AG04450 (cell line): ENCODE measurements at regions not wholly inside any gene's neighbourhood (a gene's known extent, or its start where the extent isn't known, plus 50 kb on each side); places are given as distances from the start of the nearest gene placed in this dataset.

ENCODE experiments used
- CTCF ChIA-PET: fragments of 300-600, 350-600 bp; formaldehyde crosslinking; extraction: SDS; loops from one replicate; lab custom pipeline; 2022; ENCODE audit warnings: antibody characterized with exemption, inconsistent platforms; lab: Charles Lee
- POLR2A ChIA-PET: fragments of 350-600 bp; formaldehyde crosslinking; extraction: SDS; loops from one replicate; lab custom pipeline; 2021; ENCODE audit warnings: antibody characterized with exemption, inconsistent platforms; lab: Yijun Ruan, JAX
- DNase-seq: peaks from one replicate; pipeline ENCODE4 v3.0.0-alpha.2; 2011; ENCODE audit warnings: low read depth, low spot score
- H3K27ac ChIP-seq: one replicate; pipeline ENCODE4 v1.5.1; 2012; ENCODE audit warnings: low read depth, low read length, control low read depth
- H3K27me3 ChIP-seq: one replicate; pipeline ENCODE4 v1.6.0; 2012; ENCODE audit warnings: low read length; ENCODE audit not compliant: control insufficient read depth, insufficient read depth
- H3K4me3 ChIP-seq: 2 replicates; pipeline ENCODE4 v1.5.1; 2011; ENCODE audit warnings: mild to moderate bottlenecking, low read depth, low read length, control low read depth
- H3K9me3 ChIP-seq: 2 replicates; pipeline ENCODE4 v1.5.1; 2012; ENCODE audit warnings: low read length; ENCODE audit not compliant: control insufficient read depth, insufficient read depth
- CTCF ChIP-seq: IDR thresholded peaks from 2 replicates; pipeline ENCODE4 v1.5.1; 2011; ENCODE audit warnings: low read depth, low read length, control low read depth, inconsistent platforms

- no peak for DNase-seq
- no peak overlapping the region for H3K4me3 ChIP-seq
- H3K27ac ChIP-seq: no peak overlapping the region
- POLR2A ChIA-PET: no interaction called here
- no peaks in the 10 kb centered on the region for H3K27me3 ChIP-seq
- TF ChIP-seq CTCF: no peak
- H3K9me3 ChIP-seq: no peaks in the 10 kb centered on the region
- CTCF ChIA-PET: interaction anchor here (1.4 kb wide), 1 partner anchor 23 kb away, joined by 5 read pairs; no protein-coding TSS in a partner anchor
Observed at GRCh38 chr3:40605960-40606359, 81.2 kb downstream of the ZNF621 start.

GRCh38 chr3:40608091-40608490 is 83.3 kb downstream of the ZNF621 start:
- TF ChIP-seq CTCF: no peak
- DNase-seq: no peak
- Histone ChIP-seq H3K27me3 (peaks cover 2% of the 10 kb centered on the region), H3K27ac (no peak overlapping the region), H3K4me3 (no peak overlapping the region), H3K9me3 (no peaks in the 10 kb centered on the region)
- ChIA-PET CTCF (no interaction called here), POLR2A (no interaction called here)

GRCh38 chr3:40613306-40613705 is 88.5 kb downstream of the ZNF621 start:
- no peak overlapping the region for H3K27ac ChIP-seq
- ChIA-PET POLR2A (no interaction called here), CTCF (no interaction called here)
- TF ChIP-seq CTCF: no peak
- no peak overlapping the region for H3K4me3 ChIP-seq
- peaks cover 20% of the 10 kb centered on the region for H3K27me3 ChIP-seq
- DNase-seq: no peak
- H3K9me3 ChIP-seq: no peaks in the 10 kb centered on the region

- ChIA-PET CTCF (no interaction called here), POLR2A (interaction anchor here (0.8 kb wide), 1 partner anchor 260 kb away, joined by 5 read pairs; no protein-coding TSS in a partner anchor)
- H3K27me3 ChIP-seq: peaks cover 20% of the 10 kb centered on the region
- H3K9me3 ChIP-seq: no peaks in the 10 kb centered on the region
- no peak for TF ChIP-seq CTCF
- no peak for DNase-seq
- H3K27ac ChIP-seq: no peak overlapping the region
- H3K4me3 ChIP-seq: no peak overlapping the region
Observed at GRCh38 chr3:40615110-40615915, 90.6 kb downstream of the ZNF621 start.

- Histone ChIP-seq H3K27ac (no peak overlapping the region), H3K9me3 (no peaks in the 10 kb centered on the region), H3K4me3 (no peak overlapping the region), H3K27me3 (peaks cover 20% of the 10 kb centered on the region)
- POLR2A ChIA-PET: no interaction called here
- CTCF ChIA-PET: no interaction called here
- no peak for DNase-seq
- no peak for TF ChIP-seq CTCF
Observed at GRCh38 chr3:40615918-40616819, 91.4 kb downstream of the ZNF621 start.
